Endothelial cell of umbilical vein (primary cell): ENCODE measurements at regions not wholly inside any gene's neighbourhood (a gene's known extent, or its start where the extent isn't known, plus 50 kb on each side); places are given as distances from the start of the nearest gene placed in this dataset.

ENCODE experiments used
- BruUV-seq: library from RNA; stranded (reverse); fragments of 400-500 nt; replicated peaks from 2 replicates; lab custom pipeline; 2021; lab: Mats Ljungman, UMichigan
- CTCF ChIA-PET: fragments of 300-600, 350-600 bp; sonication (Branson Sonifier 250); formaldehyde crosslinking; loops from one replicate; lab custom pipeline; 2021; ENCODE audit warnings: antibody characterized with exemption, inconsistent platforms; lab: Charles Lee
- POLR2A ChIA-PET: fragments of 300-600, 350-600 bp; sonication (Branson Sonifier 250); formaldehyde crosslinking; loops from one replicate; lab custom pipeline; 2021; ENCODE audit warnings: antibody characterized with exemption, inconsistent platforms; lab: Charles Lee
- DNase-seq: peaks from one replicate; pipeline ENCODE4 v3.0.0-alpha.2; 2011; ENCODE audit warnings: low read depth, low spot score
- FAIRE-seq: peaks from 2 replicates; lab custom pipeline; 2011; peaks lifted over from hg19 to GRCh38; lab: Jason Lieb, UNC
- H2AFZ ChIP-seq: 2 replicates; pipeline ENCODE4 v1.6.0; 2012; ENCODE audit warnings: low read depth, low read length, control low read depth, inconsistent platforms
- H3K27ac ChIP-seq: 2 replicates; pipeline ENCODE4 v1.5.1; 2011; ENCODE audit warnings: low read depth, mild to moderate bottlenecking, control low read depth, low read length, moderate library complexity; ENCODE audit not compliant: insufficient read depth
- H3K27me3 ChIP-seq, 2 experiments: 2 replicates each; pipeline versions ENCODE4 v1.6.0 to v1.6.1; 2011; ENCODE audit warnings: low read length in 2 of 2, mixed read lengths in 1 of 2; ENCODE audit not compliant: control insufficient read depth in 2 of 2, insufficient read depth in 2 of 2
- H3K36me3 ChIP-seq, 2 experiments: 2 replicates in 1 of 2; 3 replicates in 1 of 2; pipeline ENCODE4 v1.5.1; 2011; ENCODE audit warnings: low read length in 2 of 2, mild to moderate bottlenecking in 1 of 2, moderate library complexity in 1 of 2; ENCODE audit not compliant: control insufficient read depth in 2 of 2, insufficient read depth in 2 of 2; ENCODE audit errors: extremely low read depth in 1 of 2
- H3K4me1 ChIP-seq: 3 replicates; pipeline ENCODE4 v1.5.1; 2011; ENCODE audit warnings: mild to moderate bottlenecking, low read length; ENCODE audit not compliant: control insufficient read depth, insufficient read depth; ENCODE audit errors: extremely low read depth
- H3K4me2 ChIP-seq: 2 replicates; pipeline ENCODE4 v1.6.1; 2011; ENCODE audit warnings: low read length, control low read depth, mixed read lengths; ENCODE audit not compliant: insufficient read depth
- H3K4me3 ChIP-seq, 3 experiments: fragments of 200-600 bp in 1 of 3; sonication (generic), shearing (Covaris generic) in 1 of 3; replicated peaks in 1 of 3; 2 replicates each; pipeline ENCODE4 v1.5.1; 2011 to 2016; ENCODE audit warnings: control low read depth in 3 of 3, low read length in 3 of 3, mild to moderate bottlenecking in 2 of 3, inconsistent platforms in 1 of 3, low read depth in 1 of 3, moderate library complexity in 1 of 3; ENCODE audit not compliant: insufficient read depth in 1 of 3
- H3K79me2 ChIP-seq: 2 replicates; pipeline ENCODE4 v1.6.0; 2012; ENCODE audit warnings: low read length, inconsistent platforms; ENCODE audit not compliant: control insufficient read depth, insufficient read depth
- H3K9ac ChIP-seq: replicated peaks from 2 replicates; pipeline ENCODE3; 2011; ENCODE audit warnings: low read length, control low read depth; ENCODE audit not compliant: insufficient read depth; ENCODE audit errors: extremely low read depth
- H3K9me1 ChIP-seq: replicated peaks from 3 replicates; pipeline ENCODE4 v1.6.0; 2011; ENCODE audit warnings: mild to moderate bottlenecking, low read length; ENCODE audit not compliant: control insufficient read depth, insufficient read depth; ENCODE audit errors: extremely low read depth
- H3K9me3 ChIP-seq: replicated peaks from 2 replicates; pipeline ENCODE4 v1.5.1; 2012; ENCODE audit warnings: low read length, inconsistent platforms; ENCODE audit not compliant: control insufficient read depth, insufficient read depth
- H4K20me1 ChIP-seq: replicated peaks from 2 replicates; pipeline ENCODE3; 2011; ENCODE audit warnings: mild to moderate bottlenecking, low read length; ENCODE audit not compliant: control insufficient read depth, insufficient read depth; ENCODE audit errors: extremely low read depth
- CTCF ChIP-seq, 2 donors: IDR thresholded peaks; 1 replicate in 1 of 2; 2 replicates in 1 of 2; pipeline ENCODE4 v1.5.1; 2011; ENCODE audit warnings: low read length in 2 of 2, mild to moderate bottlenecking in 2 of 2, moderate library complexity in 2 of 2, control low read depth in 1 of 2, inconsistent platforms in 1 of 2, low read depth in 1 of 2; ENCODE audit not compliant: insufficient read depth in 1 of 2; ENCODE audit errors: extremely low read depth in 1 of 2
- EZH2 ChIP-seq: IDR thresholded peaks from 2 replicates; pipeline ENCODE4 v1.6.1; 2012; ENCODE audit warnings: borderline replicate concordance, low read depth, mild to moderate bottlenecking, moderate library complexity, low read length, inconsistent platforms; ENCODE audit not compliant: severe bottlenecking
- FOS ChIP-seq: IDR thresholded peaks from 2 replicates; pipeline ENCODE4 v1.6.1; 2011; ENCODE audit warnings: mild to moderate bottlenecking, low read length, moderate library complexity, borderline replicate concordance; ENCODE audit not compliant: insufficient read depth
- GATA2 ChIP-seq: IDR thresholded peaks from 2 replicates; pipeline ENCODE4 v1.7.0; 2011; ENCODE audit warnings: low read depth, mild to moderate bottlenecking, moderate library complexity, mixed read lengths, low read length; ENCODE audit not compliant: insufficient read length, insufficient read depth
- JUN ChIP-seq: IDR thresholded peaks from 2 replicates; pipeline ENCODE4 v1.6.1; 2011; ENCODE audit warnings: borderline replicate concordance, low read depth; ENCODE audit not compliant: insufficient read length, insufficient read depth
- MAX ChIP-seq: IDR thresholded peaks from 2 replicates; pipeline ENCODE4 v1.6.1; 2011; ENCODE audit not compliant: insufficient read depth, insufficient read length
- MYC ChIP-seq: IDR thresholded peaks from one replicate; pipeline ENCODE4 v1.6.1; 2011; ENCODE audit warnings: mild to moderate bottlenecking, low read depth, low read length
- POLR2A ChIP-seq: IDR thresholded peaks from 2 replicates; pipeline ENCODE4 v1.6.1; 2012; ENCODE audit warnings: low read depth, mild to moderate bottlenecking, control low read depth, low read length
- POLR2AphosphoS5 ChIP-seq: IDR thresholded peaks from 2 replicates; pipeline ENCODE4 v1.6.1; 2012; ENCODE audit warnings: low read depth, mild to moderate bottlenecking, control low read depth, low read length, moderate library complexity; ENCODE audit not compliant: insufficient read depth
- dilution Hi-C: fragments of 300-500 bp; cut with MboI; formaldehyde crosslinking; loops from one replicate; pipeline ENCODE4 v1.15.0; 2019; ENCODE audit warnings: low sequenced_read_pairs; ENCODE audit not compliant: extremely low pct_ligation_motif_present
- intact Hi-C: fragments of 100-400 bp; cut with micrococcal nuclease; formaldehyde crosslinking; loops from one replicate; pipeline ENCODE4 v1.10.0; 2022

DNA sequence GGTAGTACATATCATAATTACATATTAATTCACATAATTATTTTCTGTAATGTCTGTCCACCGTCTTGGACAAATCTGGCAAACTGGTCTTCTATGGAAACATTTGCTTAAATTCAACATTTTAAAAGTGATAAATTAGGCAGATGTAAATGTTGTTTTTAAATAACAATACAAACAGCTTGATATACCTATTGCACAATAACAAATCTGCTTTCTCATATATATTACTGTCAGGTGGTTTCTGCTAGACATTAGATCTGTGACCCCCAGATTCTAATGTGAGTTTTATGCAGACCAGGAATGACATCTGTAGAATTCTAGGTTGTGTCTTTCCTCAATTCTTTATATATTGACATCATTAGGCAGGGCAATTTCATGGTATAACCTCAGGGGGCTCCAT lies 173.3 kb downstream of the CCDC59 start:
- intact Hi-C loops (no loop called here), dilution Hi-C loops (no loop called here)
- Histone ChIP-seq H3K9ac (no peak overlapping the region), H3K4me1 (no peaks in the 10 kb centered on the region), H3K36me3 (no peaks in the 10 kb centered on the region), H3K79me2 (no peaks in the 10 kb centered on the region), H2AFZ (no peak overlapping the region), H3K4me2 (no peak overlapping the region), H3K9me3 (no peaks in the 10 kb centered on the region), H4K20me1 (no peaks in the 10 kb centered on the region), H3K9me1 (no peaks in the 10 kb centered on the region), H3K27ac (no peak overlapping the region), H3K4me3 (no peak overlapping the region), H3K27me3 (no peaks in the 10 kb centered on the region)
- no peak for FAIRE-seq
- DNase-seq, result no peak
- no TSS peak for BruUV-seq
- POLR2A ChIA-PET, result no interaction called here
- TF ChIP-seq POLR2AphosphoS5, result no peak
- TF ChIP-seq GATA2, result no peak
- CTCF ChIA-PET, result no interaction called here

DNA sequence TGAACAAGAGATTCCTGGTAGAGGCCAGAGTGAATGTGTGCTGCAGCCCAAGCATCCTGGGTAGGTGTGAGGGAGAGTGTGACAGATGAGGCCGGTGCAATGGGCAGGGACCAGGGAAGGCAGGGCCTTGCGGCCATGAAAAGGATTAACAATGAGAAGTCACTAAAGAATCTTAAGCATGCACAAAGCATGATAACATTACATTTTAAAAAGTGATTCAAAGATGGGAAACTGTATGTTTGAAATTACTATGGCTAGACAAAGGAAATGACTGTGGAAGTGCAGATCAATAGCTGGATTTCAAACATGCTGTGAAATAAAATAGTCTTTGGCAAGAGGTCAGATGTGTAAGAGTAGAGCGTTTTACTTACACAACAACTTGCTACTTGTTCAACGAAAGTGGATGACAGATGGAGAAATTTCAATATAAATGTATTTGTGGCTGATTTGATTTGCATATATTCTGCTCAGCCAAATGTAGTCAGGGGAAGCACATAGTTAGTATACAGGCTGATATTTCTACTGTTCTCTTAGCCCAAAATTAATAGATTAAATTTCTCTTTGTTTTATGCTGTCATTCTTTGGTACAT lies 175.5 kb downstream of the CCDC59 start:
- no TSS peak for BruUV-seq
- DNase-seq (no peak), FAIRE-seq (no peak)
- ChIA-PET CTCF (no interaction called here), POLR2A (no interaction called here)
- TF ChIP-seq EZH2, result no peak
- TF ChIP-seq FOS, result no peak
- no peak for TF ChIP-seq GATA2
- TF ChIP-seq POLR2A, result no peak
- no peak for TF ChIP-seq POLR2AphosphoS5
- TF ChIP-seq MAX, result no peak
- TF ChIP-seq CTCF (IDR thresholded peaks at IDR 0.05; ENCODE audit: extremely low read depth in 1 of 2, insufficient read depth in 1 of 2, low read depth in 1 of 2, low read length in 2 of 2), result no peak
- no peak for TF ChIP-seq JUN
- no peak for TF ChIP-seq MYC
- H3K9me3 ChIP-seq, result no peaks in the 10 kb centered on the region
- intact Hi-C loops, result no loop called here
- H3K36me3 ChIP-seq, result no peaks in the 10 kb centered on the region
- no peaks in the 10 kb centered on the region for H4K20me1 ChIP-seq
- H3K27ac ChIP-seq, result no peak overlapping the region
- H3K4me1 ChIP-seq, result no peaks in the 10 kb centered on the region
- H3K27me3 ChIP-seq, result no peaks in the 10 kb centered on the region
- H3K79me2 ChIP-seq, result no peaks in the 10 kb centered on the region
- dilution Hi-C loops, result no loop called here
- no peak overlapping the region for H3K4me3 ChIP-seq
- no peak overlapping the region for H3K9ac ChIP-seq
- H3K9me1 ChIP-seq, result no peaks in the 10 kb centered on the region
- no peak overlapping the region for H2AFZ ChIP-seq
- no peak overlapping the region for H3K4me2 ChIP-seq
